HG03103 (cell line): ENCODE measurements at regions not wholly inside any gene's neighbourhood (a gene's known extent, or its start where the extent isn't known, plus 50 kb on each side); places are given as distances from the start of the nearest gene placed in this dataset.

Experiments
- ATAC-seq: cut with Tn5 transposase; IDR thresholded peaks from one replicate; pipeline ENCODE4 v1.9.1; 2021; ENCODE audit warnings: low read depth; ENCODE audit not compliant: unreplicated experiment

- no peak for ATAC-seq
Measured at GRCh38 chr1:14031461-14031860, 331.5 kb downstream of the PRDM2 start.

DNA sequence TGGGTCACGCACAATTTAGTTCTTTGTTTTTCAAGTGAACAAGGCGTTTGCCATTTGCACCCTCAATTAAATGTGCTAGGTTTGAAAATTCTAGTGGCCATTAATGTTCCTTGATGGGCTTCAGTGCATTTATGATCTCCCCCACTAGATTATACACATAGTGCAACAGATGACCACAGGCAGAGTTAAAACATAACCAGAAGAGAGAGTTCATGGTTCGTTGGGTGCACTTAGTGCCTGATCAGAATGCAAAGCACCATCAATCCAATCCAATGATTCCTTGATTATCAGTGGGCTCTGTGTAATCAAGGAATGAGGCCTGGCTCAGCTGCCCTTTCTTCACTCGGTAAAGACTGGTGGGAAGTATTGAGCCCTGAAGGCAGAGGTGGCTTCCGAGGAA is 334.5 kb downstream of the PRDM2 start:
- ATAC-seq: no peak

DNA sequence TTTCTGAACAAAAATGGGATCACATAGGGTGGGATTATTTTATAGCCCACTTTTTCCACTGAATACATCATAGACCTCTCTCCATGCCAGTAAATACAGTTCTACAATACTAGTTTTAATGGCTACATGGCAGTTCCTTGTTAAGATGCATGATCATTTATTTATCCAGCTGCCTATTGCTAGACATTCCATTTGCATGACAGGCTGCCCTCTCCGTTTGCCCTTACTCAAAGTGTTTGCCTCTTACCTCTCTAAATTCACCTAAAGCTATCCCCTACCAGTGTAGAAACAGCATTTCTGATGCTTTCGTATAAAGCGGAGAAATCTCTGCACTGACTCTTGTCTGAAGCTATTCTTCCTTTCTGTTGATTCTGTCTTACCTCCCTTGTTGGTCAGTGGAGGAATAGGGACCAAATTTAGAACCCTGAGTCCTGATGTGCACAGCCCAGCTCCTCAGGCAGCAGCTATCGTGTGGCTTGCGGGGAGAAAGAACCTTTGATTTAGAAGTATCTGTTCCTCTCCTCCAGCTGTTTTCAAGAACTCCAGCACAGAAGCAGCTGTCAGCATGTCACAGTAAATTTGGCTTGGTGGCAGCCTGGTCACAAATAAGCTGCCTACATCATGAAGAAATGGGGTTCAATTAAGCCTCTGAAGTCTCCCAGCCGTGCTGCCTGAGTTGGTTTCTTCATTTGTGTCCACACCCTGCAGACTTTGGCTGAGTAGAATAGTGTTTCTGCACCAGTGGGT is 337.3 kb downstream of the PRDM2 start:
- no peak for ATAC-seq

DNA sequence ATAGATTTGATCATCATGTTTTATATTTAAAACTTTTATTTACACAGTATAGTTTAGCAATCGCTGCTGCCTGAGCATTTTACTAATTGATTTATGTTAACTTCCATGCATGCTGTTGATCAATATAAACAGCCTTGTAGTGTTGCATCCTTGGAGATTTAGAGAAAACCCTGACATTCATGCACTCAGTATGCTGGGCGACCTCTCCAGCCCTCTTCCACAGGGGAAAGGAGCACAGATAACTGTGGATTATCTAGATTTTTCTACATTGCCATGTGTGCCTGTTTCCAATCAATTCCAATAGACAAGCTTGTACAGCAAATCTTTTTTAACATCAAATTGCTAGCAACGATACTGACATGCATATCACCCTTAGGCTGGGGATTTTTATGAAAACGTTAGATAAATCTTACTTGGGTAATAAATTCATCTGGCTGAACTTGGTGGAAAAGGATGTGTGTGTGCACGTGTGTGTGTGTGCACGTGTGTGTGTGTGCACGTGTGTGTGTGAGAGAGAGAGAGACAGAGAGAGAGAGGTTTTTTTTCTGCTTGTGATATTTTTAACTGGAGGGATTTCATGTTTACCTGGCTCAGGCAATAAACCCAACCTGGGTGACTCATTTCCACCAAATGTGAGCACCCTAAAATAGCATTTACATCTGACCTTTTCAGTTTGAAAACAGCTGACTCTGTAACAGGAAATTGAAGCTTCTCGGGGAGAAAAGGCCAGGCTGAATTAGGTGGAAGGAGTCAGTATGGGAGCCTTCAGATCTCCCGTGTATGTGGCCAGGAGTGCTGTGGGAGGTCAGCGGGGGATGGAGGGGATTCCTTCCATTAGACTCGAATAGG is 339.8 kb downstream of the PRDM2 start:
- no peak for ATAC-seq

DNA sequence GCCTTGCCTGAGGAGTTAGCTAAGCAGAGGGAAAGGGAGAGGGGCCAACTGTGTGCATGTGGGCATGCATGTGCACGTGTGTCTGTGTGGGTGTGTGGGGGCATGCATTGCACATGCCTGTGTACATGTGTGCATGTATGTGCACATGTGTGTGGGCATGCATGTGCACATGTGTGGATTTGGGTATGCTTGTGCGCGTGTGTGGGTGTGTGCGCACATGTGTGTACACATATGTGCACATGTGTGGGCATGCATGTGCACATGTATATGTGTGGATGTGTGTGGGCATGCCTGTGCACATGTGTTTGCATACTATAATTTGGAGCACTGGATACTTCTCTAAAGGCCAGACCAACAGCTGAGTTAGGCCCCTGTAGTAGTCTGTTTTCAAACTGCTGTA is 350.0 kb downstream of the PRDM2 start:
- no peak for ATAC-seq

GRCh38 chr1:14055442-14056223 is 355.6 kb downstream of the PRDM2 start:
- no peak for ATAC-seq

DNA sequence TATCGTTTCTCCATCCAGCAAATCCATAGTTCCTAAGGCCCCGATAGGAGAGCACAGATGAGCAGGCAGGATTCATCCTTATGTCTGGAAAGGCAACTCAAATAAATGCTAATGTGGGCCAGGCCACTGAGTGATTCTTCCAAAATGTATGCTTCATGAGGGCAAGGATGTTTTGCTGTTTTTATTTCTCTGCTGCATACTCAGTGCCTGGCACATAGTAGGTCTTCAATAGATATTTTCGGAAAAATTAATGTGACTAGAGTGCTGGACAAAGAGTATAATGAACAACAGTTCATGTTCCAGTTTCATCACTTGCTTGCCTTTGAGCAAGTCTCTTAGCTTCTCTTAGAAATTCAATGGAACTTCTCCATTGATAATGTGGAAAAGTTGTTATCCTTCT is 357.7 kb downstream of the PRDM2 start:
- ATAC-seq: no peak

DNA sequence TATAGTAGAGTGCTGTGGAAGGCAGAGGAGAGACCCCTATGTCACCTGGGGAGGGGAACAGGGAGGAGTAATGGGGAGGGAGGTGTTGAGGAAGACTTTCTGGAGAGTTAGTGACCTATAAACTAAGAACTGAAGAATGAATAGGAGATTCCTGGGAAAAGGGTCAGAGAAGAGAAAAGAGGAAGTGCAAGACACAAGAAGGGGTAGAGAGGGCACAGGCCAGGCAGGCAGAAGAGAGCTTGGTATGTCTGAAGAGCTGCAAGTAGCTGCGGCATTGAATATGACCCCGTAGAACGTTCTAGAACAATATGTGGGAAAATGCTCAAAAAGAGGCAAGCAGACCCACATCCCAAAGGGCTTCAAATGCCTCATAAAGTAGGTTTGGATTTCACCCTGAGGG is 361.2 kb downstream of the PRDM2 start:
- ATAC-seq: no peak

DNA sequence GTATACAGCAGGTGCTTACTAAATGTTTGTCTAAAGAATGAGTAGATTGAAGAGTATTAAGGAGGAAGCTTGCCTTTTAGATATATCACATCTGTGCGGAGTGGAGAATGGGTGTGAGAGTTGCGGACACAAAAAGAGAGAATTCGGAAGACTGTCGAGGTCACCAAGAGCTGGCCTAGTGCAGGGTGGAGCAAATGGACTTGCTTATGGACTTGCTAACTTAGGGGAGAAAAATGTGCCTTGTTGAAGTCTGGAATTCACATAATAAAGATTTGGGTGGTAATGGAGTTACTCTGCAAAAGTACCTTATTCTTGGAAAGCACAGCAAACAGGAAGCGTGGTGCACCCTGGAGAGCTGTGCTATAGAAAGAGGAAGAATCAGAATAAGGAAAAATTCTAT is 361.7 kb downstream of the PRDM2 start:
- no peak for ATAC-seq

DNA sequence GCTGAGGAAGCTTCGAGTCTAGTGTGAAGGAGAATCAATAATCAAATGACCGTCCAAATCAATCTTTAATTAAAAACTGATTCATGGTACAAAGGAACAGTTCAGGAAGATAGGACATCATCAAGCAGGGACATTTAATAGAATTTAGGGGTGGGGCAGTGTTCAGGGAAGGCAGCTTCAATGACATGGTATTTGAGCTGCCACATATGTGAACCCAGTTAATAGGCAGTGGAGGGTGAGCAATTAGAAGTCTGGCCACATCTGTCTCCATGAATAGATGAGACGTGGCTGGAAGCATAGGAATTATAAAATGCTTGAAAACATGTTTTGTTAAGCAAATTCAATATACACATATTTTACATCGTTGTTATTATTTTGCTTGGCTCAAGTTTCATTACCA is 362.7 kb downstream of the PRDM2 start:
- no peak for ATAC-seq

- ATAC-seq: no peak
Measured at GRCh38 chr1:14064649-14065442, 364.9 kb downstream of the PRDM2 start.

DNA sequence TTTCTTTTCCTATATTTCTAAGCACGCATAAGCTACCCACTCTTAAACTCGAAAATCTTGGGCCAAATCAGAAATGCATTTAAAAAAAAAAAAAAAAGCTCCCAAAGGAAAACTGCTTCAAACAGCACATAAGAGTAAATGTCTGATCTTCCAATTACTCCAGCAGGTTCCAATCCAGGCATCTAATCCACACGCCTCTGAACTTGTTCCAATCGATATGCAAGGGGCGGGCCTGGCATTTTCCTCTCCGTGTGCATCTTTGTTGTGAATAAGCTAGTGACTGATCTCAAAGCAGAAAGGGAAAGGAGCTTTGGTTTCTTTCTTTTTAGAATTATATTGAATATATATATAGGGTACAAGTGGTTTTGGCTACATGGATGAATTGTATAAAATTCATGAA is 365.5 kb downstream of the PRDM2 start:
- no peak for ATAC-seq

- ATAC-seq: no peak
Measured at GRCh38 chr1:14067036-14067435, 367.0 kb downstream of the PRDM2 start.

- ATAC-seq: no peak
Measured at GRCh38 chr1:14067711-14068110, 367.7 kb downstream of the PRDM2 start.

- ATAC-seq: no peak
Measured at GRCh38 chr1:14071581-14071980, 371.6 kb downstream of the PRDM2 start.

GRCh38 chr1:14080653-14081052 is 380.7 kb downstream of the PRDM2 start:
- ATAC-seq: no peak

- no peak for ATAC-seq
Measured at GRCh38 chr1:14082331-14082730, 382.3 kb downstream of the PRDM2 start.

GRCh38 chr1:14083277-14083676 is 383.3 kb downstream of the PRDM2 start:
- ATAC-seq: no peak

DNA sequence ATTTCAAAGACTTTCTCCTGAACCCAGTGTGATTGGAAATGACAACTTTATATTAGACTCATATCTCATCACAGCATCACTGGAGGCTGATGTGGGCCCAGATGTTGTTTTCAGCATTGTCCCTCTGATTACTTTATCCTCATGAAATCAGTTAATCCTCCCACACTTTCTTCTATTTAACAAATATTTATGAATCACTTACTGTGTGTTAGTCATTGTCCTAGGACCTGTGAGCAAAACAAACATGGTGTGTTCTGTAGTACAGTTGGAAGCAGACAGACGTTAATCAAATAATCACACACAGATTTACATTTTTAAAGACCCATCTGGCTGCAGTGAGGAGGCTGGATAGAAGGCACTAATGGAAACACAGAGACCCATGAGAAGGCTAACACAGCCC is 383.7 kb downstream of the PRDM2 start:
- ATAC-seq: no peak

- no peak for ATAC-seq
Measured at GRCh38 chr1:14090062-14090461, 390.1 kb downstream of the PRDM2 start.
